G401.6 (cell line): ENCODE measurements at regions not wholly inside any gene's neighbourhood (a gene's known extent, or its start where the extent isn't known, plus 50 kb on each side); places are given as distances from the start of the nearest gene placed in this dataset.
"Not testable (repeated sequence)": the region's sequence is repeated elsewhere in the genome, so short reads cannot be mapped to it uniquely, and the experiment has no call there.

ENCODE experiments used
- FAIRE-seq: peaks from 2 replicates; lab custom pipeline; 2012; peaks lifted over from hg19 to GRCh38; lab: Jason Lieb, UNC

DNA sequence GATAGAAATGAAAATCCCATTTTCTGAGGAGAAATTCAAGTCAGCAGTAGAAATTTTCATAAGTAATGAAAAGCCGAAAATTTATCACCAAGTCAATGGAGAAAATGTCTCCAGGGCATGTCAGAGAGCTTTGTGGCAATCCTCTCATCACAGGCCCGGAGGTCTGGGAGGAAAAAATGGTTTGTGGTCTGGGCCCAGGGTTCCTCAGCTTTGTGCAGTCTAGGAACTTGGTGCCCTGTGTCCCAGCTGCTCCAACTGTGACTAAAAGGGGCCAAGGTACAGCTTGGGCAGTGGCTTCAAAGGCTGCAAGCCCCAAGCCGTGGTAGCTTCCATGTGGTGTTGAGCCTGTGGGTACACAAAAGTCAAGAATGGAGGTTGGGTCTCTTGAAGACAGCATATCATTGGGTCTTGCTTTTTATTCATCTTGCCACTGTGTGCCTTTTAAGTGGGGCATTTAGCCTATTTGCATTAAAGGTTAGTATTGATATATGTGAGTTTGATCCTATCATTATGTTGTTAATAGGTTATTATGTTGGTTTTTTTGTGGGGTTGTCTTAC lies 608.5 kb downstream of the PDHA2 start:
- no peak for FAIRE-seq

DNA sequence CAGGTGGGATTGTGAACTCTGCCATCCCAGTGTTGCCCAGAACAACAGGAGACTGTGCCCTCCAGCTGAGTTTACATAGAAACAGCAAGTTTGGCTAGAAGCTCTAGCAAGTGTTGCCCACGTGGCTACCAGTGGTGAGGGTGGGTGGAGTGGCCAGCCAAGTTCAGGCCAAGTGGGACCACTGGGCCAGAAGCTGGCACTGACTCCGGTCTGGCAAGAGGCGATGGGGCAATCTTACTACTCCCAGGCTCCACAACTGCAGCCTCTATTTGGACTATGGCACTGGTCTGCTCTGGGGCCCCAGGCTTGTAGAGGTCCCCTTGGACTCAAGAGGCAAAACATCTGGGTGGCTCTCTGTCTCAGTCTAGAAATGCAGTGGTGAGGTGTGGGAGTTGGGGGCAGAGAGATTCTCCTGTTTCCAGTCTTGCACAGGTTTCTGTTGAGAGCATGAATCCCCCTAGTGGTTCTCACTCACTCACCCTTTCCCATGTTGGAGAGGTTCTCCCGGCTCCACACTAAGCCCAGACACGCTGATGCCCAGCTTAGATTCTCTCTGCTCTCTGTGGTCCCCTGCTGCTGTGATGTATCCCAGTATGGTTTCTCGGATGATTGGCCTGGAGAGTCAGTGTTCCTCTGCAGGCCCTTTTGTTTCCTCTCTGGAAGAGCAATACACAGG lies 615.3 kb downstream of the PDHA2 start:
- no peak for FAIRE-seq

DNA sequence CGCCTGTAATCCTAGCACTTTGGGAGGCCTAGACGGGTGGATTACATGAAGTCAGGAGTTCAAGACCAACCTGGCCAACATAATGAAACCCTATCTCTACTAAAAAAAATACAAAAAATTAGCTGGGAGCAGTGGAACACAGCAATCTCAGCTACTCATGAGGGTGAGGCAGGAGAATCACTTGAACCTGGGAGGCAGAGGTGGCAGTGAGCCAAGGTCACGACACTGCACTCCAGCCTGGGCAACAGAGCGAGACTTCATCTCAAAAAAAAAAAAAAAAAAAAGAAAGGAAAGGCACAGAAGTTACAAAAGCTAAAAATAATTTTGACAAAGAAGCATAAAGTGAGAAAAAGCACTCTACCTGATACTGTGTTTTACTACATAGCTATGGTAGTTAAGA lies 618.1 kb downstream of the PDHA2 start:
- not testable (repeated sequence) for FAIRE-seq

DNA sequence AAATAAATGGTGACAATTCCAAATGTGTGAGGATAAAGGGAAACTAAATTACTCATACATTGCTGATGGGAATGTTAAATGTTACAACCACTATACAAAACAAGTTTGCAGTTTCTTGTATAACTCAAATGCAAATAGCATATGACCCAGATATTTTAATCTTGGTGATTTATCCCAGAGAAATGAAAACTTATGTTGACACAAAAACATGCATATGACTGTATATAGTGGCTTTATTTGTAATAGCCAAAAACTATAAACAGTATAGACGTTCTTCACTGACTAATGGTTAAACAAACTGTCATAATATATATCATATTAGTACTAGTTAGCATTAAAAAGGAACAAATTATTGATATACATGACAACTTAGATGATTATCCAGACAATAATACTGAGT lies 619.2 kb downstream of the PDHA2 start:
- FAIRE-seq = no peak

DNA sequence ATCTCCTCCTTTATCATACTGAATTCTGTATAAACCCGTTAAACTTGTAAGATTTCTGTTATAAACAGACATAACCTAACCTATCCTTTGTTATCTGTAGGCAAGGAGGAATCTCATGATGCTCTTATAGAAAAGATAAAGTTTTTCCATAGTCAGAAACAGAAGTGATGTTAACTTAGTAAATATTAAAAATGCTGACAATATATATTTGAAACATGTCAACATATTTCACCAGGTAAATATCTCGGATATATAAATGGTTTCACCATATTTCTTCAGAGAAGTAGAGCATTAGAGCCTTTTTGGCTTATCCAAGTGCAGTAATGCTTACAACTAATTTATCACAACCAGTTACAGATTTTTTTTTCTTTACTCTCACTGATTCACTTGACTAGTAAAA lies 625.9 kb downstream of the PDHA2 start:
- no peak for FAIRE-seq

DNA sequence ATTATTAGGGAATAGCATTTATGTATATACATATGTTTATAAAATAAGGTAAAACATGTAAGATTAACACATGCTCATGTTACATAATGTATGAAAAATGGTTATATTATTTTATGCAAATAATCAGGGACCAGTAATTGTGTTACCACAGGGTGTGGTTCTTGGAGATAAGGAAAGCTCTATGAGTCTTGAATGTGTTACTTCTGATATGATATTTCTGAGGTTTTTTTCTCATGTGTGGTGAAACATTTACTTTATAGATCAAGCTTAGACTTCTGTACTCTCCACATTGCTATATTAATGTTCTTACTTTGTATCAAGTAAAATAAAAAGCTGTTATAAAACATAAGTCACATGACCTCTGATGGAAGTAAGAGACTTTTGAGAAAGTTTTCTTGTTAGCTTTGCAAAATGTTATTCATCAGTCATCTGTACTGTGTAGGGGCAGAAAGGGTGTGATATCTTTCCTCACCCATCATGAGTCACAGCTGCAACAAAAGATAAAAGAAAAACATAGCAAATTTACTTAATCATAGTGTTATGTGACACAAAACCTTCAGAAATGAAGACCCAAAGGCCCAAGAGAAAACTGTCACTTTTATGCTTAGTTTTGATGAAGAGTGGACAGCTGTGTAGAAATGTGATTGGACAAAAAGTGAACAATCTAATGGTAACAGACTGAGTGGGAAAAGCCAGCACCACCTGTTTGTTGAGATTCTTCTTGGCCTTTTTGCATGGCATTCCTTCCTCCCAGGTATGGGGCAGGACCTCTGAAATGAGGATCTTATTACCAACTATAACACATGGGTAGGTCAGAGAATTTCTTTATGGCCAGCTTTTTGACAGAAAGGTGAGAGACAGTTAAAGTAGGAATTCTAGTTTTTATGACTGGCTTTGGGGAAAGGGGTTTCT lies 632.3 kb downstream of the PDHA2 start:
- FAIRE-seq = no peak

DNA sequence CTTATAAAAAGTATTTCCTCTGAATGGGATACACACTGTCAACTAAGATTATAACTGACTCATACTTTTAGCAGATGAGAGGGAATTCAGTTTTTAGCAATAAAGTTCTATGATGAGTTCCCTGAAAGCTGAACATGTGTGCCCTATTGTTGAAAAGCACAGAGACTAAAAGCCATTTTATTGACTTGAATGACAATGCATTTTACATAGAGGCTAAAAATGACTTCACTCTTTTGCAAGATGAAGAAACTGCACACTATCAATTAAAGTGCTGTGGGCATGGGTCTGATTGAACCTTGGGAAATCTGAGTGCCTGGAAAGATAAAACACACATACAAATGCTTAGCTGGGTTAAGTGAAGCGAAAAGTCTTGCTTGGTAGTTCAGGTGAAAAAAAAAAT lies 633.4 kb downstream of the PDHA2 start:
- no peak for FAIRE-seq

DNA sequence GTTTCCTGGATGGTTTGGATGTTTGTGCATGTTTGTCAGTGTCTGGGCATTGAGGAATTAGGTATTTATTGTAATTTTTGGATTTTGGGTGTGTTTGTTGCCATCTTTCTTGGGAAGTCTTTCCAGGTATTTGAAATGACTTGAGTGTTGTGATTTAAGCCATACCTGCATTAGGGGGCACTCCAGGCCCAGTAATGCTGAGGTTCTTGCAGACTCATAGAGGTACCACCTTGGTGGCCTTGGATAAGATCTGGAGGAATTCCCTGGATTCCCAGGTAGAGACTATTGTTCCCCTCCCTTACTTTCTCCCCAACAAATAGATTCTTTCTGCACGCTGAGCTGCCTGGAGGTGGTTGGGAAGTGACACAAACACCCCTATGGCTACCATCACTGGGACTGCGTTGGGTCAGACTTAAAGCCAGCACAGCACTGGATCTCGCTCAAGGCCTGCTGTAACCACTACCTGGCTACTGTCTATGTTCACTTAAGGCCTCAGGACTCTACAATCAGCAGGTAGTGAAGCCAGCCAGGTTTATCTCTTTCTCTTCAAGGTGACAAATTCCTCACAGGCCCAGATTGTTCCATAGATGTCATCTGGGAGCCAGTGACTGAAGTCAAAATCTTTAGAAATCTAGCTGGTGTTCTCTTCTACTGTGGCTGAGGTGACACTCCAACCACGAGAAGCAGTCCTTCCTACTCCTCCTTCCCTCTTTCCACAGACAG lies 643.6 kb downstream of the PDHA2 start:
- no peak for FAIRE-seq

DNA sequence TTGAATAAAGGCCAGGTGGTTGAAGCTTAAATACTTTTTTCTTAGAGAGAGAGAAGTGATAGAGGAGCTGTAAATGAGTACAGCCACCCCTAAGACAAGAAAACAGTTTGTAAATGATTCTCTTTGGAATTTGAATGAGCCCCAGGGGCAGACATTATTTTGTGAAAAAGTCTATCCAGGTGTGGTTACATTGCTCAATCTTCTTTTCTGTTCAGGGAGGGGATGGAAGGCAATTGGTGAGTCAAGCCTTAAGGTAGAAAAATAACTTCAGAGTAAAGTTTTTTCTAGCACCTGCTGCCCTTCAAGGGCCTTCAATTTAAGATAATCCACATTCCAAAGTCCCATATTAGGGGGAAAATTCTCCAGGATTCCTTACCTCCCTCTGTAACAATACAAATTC lies 646.7 kb downstream of the PDHA2 start:
- no peak for FAIRE-seq

DNA sequence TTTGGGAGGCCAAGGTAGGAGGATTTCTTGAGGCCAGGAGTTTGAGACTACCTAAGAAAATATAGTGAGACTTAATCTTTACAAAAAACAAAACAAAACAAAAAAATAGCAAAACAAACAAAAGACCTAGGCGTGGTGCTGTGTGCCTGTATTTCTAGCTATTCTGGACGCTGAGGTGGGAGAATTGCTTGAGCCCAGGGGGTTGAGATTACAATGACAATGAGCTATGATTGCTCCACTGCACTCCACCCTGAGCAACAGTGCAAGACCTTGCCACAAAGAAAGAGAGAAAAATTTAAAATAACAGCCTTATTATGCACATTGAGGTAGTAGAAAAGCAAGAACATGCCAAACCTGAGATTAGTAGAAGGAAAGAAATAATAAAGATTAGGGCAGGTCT lies 657.7 kb downstream of the PDHA2 start:
- FAIRE-seq = no peak

DNA sequence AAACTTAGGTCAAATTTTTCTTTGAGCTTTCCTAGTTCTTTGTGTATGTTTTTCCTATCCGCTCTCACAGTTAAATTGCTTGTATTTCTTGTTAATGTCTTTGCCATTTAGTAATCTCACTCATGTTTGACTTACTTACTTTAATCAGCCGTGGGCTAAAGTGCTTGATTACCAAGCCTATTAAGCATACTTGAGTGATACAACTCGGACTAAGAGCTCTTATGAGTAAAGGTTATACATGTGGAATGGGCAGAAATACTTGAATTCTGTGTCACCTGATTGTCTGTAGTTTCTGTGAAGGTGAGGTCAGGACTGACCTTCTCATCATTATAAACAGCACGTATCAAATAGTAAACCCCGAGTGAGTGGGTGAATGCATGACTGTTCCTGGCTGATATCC lies 664.5 kb downstream of the PDHA2 start:
- FAIRE-seq = no peak

DNA sequence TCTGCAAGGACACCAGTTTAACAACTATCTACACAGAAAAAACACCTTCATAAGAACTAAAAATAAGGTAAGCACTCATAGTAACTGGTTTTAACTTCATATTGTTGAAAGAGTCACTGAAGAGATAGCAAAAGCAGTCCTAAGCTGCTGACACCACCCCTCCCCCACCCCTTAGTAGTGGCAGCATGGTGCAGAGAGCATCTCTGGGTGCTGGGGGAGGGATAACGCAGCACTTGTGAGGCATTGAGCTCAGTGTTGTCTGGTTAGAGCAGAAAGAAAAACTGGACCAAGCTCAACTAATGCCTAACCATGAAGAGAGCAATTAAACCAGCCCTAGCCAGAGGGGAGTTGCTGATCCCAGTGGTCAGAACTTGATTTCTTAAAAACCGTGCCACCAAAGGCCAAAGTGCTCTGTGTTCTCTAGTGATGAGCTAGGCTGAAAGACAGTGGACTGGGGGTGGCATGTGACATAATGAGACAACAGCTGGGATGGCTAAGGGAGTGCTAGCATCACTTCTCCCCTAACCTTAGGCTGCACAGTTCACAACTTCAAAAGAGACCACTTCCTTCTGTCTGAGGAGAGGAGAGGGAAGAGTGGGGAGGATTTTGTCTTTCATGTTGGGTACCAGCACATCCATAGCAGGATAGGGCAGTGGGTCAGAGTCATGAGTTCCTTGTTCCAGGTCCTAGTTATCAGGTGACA lies 669.3 kb downstream of the PDHA2 start:
- FAIRE-seq = no peak

DNA sequence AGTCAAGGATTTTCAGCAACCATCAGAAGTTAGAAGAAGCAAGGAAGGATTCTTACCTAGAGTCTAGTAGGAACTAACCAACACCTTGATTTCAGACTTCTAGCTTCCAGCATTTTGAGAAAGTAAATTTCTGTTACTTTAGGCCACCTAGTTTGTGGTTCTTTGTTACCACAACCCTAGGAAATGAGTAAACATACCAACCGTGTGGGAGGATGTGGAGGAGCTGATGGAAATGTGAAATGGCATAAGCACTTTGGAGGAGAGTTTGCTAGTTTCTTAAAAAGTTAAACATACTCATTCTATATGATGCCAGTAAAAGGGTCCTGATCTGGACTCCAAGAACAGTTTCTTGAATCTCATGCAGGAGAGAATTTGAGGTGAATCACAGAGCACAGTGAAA lies 679.4 kb downstream of the PDHA2 start:
- FAIRE-seq = no peak

DNA sequence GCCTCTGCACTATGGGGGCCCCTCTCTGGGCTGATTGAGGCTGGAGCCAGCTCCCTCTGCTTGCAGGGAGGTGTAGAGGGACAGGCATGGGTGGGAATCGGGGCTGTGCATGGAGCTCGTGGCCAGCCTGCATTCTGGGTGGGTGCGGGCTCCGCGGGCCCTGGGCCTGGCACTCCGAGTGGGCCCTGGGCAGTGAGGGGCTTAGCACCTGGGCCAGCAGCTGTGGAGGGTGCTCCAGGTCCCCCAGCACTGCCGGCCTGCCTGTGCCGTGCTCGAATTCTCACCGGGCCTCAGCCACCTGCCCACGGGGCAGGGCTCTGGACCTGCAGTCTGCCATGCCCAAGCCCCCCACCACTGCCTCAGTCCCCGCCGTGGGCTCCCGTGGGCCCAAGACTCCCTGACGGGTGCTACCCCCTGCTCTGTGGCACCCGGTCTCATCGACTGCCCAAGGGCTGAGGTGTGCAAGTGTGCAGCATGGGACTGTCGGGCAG lies 681.2 kb downstream of the PDHA2 start:
- FAIRE-seq = no peak

DNA sequence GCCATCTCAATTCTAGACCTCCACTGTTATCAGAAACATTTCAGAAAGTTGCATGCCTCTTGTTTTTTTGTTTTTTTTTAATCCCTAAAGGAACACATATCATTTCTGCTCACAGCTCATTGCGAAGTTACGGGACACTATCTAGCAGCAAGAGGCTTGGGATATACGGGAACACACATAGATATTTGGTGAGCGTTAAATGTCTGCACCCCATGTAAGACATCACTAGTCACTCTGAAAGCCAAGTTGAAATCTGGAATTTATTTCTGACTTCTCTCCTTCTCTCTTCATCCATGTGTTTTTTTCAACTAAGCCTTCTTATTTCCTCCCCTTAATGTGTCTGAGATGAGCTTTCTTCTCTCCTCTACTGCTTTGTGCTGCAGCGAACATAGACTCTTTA lies 683.7 kb downstream of the PDHA2 start:
- no peak for FAIRE-seq

DNA sequence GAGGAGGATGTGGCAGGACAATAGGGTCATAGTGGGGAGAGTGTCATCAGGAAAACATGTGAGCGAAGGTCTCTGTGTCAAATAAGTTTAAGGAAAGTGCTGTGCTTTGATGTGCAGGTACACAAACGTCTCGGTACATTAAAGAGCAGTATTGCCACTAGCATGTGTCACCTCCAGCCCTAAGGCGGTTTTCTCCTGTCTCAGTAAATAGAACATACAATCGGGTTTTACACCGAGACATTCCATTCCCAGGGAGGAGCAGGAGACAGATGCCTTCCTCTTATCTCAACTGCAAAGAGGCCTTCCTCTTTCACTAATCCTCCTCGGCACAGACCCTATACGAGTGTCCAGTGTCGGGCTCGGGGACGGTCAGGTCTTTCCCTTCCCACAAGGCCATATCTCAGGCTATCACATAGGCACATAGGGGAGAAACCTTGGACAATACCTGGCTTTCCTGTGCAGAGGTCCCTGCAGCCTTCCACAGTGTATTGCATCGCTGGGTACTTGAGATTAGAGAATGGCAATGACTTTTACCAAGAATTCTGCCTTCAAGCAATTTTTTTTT lies 684.5 kb downstream of the PDHA2 start:
- FAIRE-seq = no peak

DNA sequence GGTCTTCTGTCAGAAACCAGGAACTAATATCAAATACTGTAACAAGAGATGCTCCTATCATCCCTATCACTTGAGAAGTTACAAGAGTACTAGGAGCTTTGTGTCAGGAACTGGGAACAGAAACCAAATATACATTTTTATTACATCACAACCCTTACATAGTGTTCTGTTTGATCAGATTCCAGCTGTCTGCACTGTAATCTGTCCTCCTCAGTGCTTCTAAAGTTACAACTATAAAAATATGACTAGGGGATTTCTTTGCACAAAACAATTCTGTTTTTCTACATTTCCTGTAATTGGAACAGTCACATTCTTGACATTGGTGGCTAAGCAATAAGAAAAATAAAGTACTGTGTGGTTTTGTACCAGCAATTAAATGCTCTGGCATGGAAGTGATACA lies 686.0 kb downstream of the PDHA2 start:
- FAIRE-seq = no peak

DNA sequence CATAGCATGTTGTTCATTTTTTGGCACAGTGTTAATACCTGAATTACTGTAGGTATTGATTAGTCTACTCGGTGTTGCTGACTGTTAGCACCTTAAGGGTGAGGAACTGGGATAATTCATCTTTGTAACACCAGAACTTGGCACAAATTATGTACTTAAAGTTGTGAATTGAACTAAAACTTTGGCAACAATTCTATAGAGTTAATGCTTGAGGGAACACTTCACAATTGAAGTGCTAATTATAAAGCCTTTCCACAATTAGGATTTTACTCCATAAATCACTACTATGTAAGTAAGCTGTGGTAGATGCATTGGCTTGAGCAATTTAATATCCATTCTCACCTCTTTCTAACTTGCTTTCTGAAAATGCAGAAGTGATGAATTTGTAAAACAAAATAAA lies 686.7 kb downstream of the PDHA2 start:
- FAIRE-seq = no peak

DNA sequence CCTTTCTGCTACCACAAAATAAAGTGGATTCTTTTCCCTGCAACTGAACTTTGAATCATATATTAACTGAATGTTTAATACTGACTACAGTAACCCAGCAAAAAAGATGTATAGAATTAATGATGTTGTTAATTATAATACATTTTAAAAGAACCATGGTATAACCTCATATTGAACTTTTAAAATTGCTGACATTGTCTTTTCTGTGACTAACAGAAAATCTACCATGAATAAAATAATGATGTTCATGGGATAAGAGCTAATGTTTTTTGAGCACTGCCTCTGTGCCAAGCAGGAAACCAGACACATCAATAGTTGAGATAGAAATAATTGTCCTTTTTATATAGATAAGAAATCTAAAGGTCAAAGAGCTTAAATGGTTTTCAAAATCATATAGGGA lies 691.9 kb downstream of the PDHA2 start:
- FAIRE-seq = no peak

DNA sequence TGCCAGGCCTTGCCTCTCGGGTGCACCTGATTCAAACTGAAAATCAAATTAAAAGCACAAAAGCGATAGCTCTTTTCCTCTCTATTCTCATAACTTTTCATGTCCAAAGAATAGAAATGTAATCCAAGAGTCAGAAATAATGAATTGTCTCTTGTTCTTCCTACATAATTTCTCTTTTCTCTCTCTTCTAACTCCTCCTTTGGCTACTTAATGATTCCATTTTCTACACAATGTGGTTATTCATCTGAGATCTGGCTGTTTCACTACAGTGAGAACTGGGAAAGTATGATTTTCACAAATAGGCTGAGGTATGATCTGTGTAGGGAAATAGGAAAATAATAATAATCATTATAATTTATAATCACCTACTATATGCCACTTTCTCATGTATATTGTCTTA lies 703.5 kb downstream of the PDHA2 start:
- FAIRE-seq = no peak

DNA sequence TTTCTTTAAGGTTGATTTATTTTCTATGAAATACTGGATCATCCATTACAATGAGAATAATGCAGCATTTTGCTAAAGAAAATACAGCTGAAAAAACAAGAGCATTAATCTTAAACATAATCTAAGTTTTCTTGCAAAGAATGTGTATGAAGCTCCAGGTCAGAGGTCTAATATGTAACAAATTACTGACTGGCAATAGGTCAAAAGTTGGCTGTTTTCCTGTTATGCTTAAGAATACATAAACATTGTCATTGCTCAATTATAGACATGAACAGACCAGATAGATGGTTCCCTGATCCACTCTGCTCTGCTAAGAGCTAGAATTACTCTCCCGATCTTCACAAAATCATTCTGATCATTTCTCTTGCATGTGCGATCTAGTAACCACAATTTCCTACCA lies 718.6 kb downstream of the PDHA2 start:
- FAIRE-seq = no peak

DNA sequence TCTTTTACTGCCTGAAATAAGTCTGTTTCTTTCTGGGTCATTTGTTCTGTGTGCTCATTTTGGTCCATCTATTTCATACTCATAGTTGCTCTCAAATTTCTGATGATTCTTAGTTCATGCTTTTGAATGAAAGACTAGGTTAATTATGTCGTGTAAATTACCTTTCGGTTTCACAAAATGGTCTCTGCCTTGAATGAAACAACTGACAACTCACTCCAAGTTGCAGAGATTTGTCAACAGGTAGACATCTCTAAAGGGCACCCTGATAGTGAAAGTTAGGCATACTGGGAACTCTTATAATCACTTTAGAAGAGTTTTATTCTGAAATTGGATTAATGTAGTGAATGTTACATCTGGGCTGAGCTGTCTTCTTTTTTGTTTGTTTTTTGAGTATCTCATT lies 726.9 kb downstream of the PDHA2 start:
- FAIRE-seq = no peak
